ENCODE measurements at regions not wholly inside any gene's neighbourhood (a gene's known extent, or its start where the extent isn't known, plus 50 kb on each side); places are given as distances from the start of the nearest gene placed in this dataset.
"Not testable (repeated sequence)": the region's sequence is repeated elsewhere in the genome, so short reads cannot be mapped to it uniquely, and the experiment has no call there.

GRCh38 chr3:106349191-106349881 lies 480.5 kb upstream of the CBLB start (continued):
- TF ChIP-seq POU6F1 (CRISPR knock-in tag; IDR thresholded peaks at IDR 0.05; ENCODE audit: borderline replicate concordance, low read depth), result no peak

GRCh38 chr3:106355873-106356272 lies 487.1 kb upstream of the CBLB start:
- TF ChIP-seq ZNF8 (CRISPR knock-in tag; IDR thresholded peaks at IDR 0.05), result no peak
- no peak for TF ChIP-seq PPARA (CRISPR knock-in tag; IDR thresholded peaks at IDR 0.05; ENCODE audit: borderline replicate concordance)
- no peak for TF ChIP-seq CSRNP3 (CRISPR knock-in tag; IDR thresholded peaks at IDR 0.05)
- TF ChIP-seq ZNF70 (CRISPR knock-in tag; IDR thresholded peaks at IDR 0.05), result no peak
- no peak for TF ChIP-seq GLIS3 (CRISPR knock-in tag; IDR thresholded peaks at IDR 0.05)
- TF ChIP-seq TCF4 (CRISPR knock-in tag; IDR thresholded peaks at IDR 0.05; ENCODE audit: borderline replicate concordance), result no peak
- TF ChIP-seq ZFP30 (CRISPR knock-in tag; IDR thresholded peaks at IDR 0.05), result no peak
- no peak for TF ChIP-seq ISL1 (CRISPR knock-in tag; IDR thresholded peaks at IDR 0.05)
- no peak for TF ChIP-seq RARB (CRISPR knock-in tag; IDR thresholded peaks at IDR 0.05)
- TF ChIP-seq ZC3H10 (CRISPR knock-in tag; IDR thresholded peaks at IDR 0.05), result no peak
- no peak for TF ChIP-seq POU6F1 (CRISPR knock-in tag; IDR thresholded peaks at IDR 0.05; ENCODE audit: borderline replicate concordance, low read depth)
- no peak for TF ChIP-seq TSHZ2 (CRISPR knock-in tag; IDR thresholded peaks at IDR 0.05)
- TF ChIP-seq TOX (CRISPR knock-in tag; IDR thresholded peaks at IDR 0.05; ENCODE audit: borderline replicate concordance), result no peak
- TF ChIP-seq ARNTL (CRISPR knock-in tag; IDR thresholded peaks at IDR 0.05; ENCODE audit: borderline replicate concordance, low read depth), result no peak

GRCh38 chr3:106359692-106360091 lies 490.9 kb upstream of the CBLB start:
- TF ChIP-seq ZFP30 (CRISPR knock-in tag; IDR thresholded peaks at IDR 0.05), result no peak
- no peak for TF ChIP-seq PPARA (CRISPR knock-in tag; IDR thresholded peaks at IDR 0.05; ENCODE audit: borderline replicate concordance)
- no peak for TF ChIP-seq OSR1 (CRISPR knock-in tag; IDR thresholded peaks at IDR 0.05)
- no peak for TF ChIP-seq CREB5 (CRISPR knock-in tag; IDR thresholded peaks at IDR 0.05; ENCODE audit: low read depth)
- TF ChIP-seq POU6F1 (CRISPR knock-in tag; IDR thresholded peaks at IDR 0.05; ENCODE audit: borderline replicate concordance, low read depth), result no peak
- no peak for TF ChIP-seq SNAI2 (CRISPR knock-in tag; IDR thresholded peaks at IDR 0.05)
- TF ChIP-seq ESRRG (CRISPR knock-in tag; IDR thresholded peaks at IDR 0.05), result no peak
- TF ChIP-seq RARB (CRISPR knock-in tag; IDR thresholded peaks at IDR 0.05), result no peak
- TF ChIP-seq ZNF565 (CRISPR knock-in tag; conservative IDR thresholded peaks at IDR 0.05; ENCODE audit: low read depth), result no peak
- TF ChIP-seq ZNF8 (CRISPR knock-in tag; IDR thresholded peaks at IDR 0.05), result no peak
- ATAC-seq, result no peak

More at GRCh38 chr3:106355873-106356272, 487.1 kb upstream of the CBLB start:
- no peak for ATAC-seq

- ATAC-seq, result not testable (repeated sequence)
These were observed 492.1 kb upstream of the CBLB start for GRCh38 chr3:106360901-106361300.

Measured in SK-N-SH treated with all-trans-retinoic acid at 6 μM for 48 hours (cell line).